Activated T-cell treated with anti-CD3 and anti-CD28 coated beads, Interleukin-2, amount 50 U/mL, for 72 hours (primary cell): ENCODE measurements at regions not wholly inside any gene's neighbourhood (a gene's known extent, or its start where the extent isn't known, plus 50 kb on each side); places are given as distances from the start of the nearest gene placed in this dataset.

Experiments used
- ATAC-seq, 2 donors: fragments of 150-1000 bp; cut with Tn5 transposase; replicated peaks in 1 of 2; 2 replicates each; pipeline ENCODE4 v1.10.0; 2021; ENCODE audit warnings: moderate library complexity in 2 of 2, mild to moderate bottlenecking in 1 of 2
- DNase-seq, 2 donors: peaks; one replicate each; pipeline ENCODE4 v3.0.0; 2021 to 2022; ENCODE audit warnings: mixed read lengths in 1 of 2
- H3K27ac Mint-ChIP-seq: one replicate; pipeline ENCODE4 v1.8.0; 2022; ENCODE audit warnings: mild to moderate bottlenecking, moderate library complexity, mixed read lengths
- H3K27me3 Mint-ChIP-seq: one replicate; pipeline ENCODE4 v1.8.0; 2022; ENCODE audit warnings: low read depth, mixed read lengths
- H3K36me3 Mint-ChIP-seq, 2 donors: one replicate each; pipeline ENCODE4 v1.8.0; 2022; ENCODE audit warnings: mixed read lengths in 2 of 2, mild to moderate bottlenecking in 1 of 2; ENCODE audit not compliant: insufficient read depth in 2 of 2
- H3K4me1 Mint-ChIP-seq: one replicate; pipeline ENCODE4 v1.8.0; 2022; ENCODE audit warnings: low read depth, mixed read lengths
- H3K4me3 Mint-ChIP-seq, 2 donors: one replicate each; pipeline ENCODE4 v1.8.0; 2022; ENCODE audit warnings: mild to moderate bottlenecking in 2 of 2, mixed read lengths in 2 of 2, moderate library complexity in 2 of 2
- H3K9me3 Mint-ChIP-seq, 2 donors: one replicate each; pipeline ENCODE4 v1.8.0; 2022; ENCODE audit warnings: mixed read lengths in 2 of 2

- DNase-seq, result no peak
- Mint-ChIP-seq H3K4me1 (peaks cover 11% of the 10 kb centered on the region), H3K9me3 (no peaks in the 10 kb centered on the region), H3K4me3 (no peak overlapping the region), H3K36me3 (no peaks in the 10 kb centered on the region), H3K27ac (no peak overlapping the region), H3K27me3 (peaks cover 62% of the 10 kb centered on the region)
- no peak for ATAC-seq
Measured at GRCh38 chr6:56841381-56841749, 113.5 kb upstream of the BEND6 start.

DNA sequence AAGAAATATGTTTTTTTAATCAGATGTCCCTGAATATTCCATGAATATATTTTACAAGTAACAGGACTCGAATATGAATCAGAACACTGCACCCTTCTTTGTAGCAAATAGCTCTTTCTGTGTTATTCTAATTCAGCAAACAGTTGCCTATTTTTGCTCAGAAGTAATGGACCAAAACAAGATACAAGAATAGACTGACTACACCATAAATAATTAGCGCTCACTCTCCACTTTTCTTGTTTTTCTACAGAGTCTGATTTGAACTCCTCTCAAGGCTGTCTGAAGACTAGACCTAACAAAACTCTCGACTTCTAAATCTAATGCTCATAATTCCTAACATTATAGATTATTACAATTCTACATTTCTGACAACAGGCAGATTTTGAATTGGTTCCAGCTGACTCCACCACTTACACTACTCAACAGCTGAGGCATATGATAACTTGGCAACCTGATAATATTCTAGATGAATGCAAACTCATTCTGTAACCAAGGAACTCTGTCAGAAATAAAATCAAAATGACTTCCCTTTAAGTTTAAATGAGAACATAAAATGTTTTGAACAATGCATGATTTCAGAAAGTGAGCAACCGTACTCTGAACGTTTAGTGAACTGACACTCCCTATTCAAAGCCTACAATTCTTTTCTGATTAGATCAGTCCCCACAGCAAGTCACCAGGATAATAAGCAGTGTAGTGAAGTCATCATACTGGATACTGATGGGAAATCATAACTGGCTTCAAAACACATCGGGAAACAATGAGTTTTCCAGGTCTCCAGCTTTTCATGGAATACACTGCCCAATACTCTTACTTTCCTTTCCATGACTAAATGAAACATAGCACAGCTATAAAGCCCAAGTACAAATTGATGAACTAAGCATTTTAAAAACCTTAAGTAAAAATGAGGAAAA lies 114.2 kb upstream of the BEND6 start:
- H3K36me3 Mint-ChIP-seq, result no peaks in the 10 kb centered on the region
- H3K4me3 Mint-ChIP-seq, result no peak overlapping the region
- peaks cover 56% of the 10 kb centered on the region for H3K27me3 Mint-ChIP-seq

DNA sequence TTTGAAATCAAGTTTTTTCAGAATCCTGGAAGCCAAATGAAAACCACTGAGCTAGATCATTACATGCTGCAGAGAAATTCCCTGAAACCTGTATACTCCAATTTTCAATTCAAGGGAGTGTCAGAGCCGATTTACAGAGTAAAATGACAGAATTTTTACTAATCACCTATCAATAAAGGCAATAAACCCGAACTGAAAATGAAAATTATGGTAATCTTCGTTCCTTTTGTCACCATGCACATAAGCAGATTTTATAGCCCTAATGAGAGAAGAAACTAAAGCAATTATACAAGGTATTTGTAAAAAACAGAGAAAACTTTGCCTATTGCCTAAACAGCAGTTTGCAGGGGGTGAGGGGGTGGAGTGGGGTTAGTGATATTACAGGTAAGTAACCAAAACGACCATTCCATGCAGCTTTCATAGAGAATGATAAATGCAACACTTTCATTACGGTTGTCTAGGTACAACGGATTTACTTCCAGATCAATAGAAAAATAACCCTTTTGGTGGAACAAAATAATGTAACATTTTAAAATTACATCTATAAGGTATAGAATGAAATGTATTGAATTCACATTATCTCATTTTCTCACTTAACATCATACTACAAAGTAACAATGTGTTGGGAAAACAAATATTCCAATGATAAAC lies 115.2 kb upstream of the BEND6 start:
- Mint-ChIP-seq H3K27me3 (peaks cover 54% of the 10 kb centered on the region), H3K4me1 (peaks cover 11% of the 10 kb centered on the region), H3K36me3 (no peaks in the 10 kb centered on the region), H3K4me3 (no peak overlapping the region), H3K27ac (no peak overlapping the region), H3K9me3 (no peaks in the 10 kb centered on the region)
- DNase-seq (no peak), ATAC-seq (no peak)

More for the DNA sequence above, 114.2 kb upstream of the BEND6 start:
- ATAC-seq, result no peak
- no peak overlapping the region for H3K27ac Mint-ChIP-seq
- no peaks in the 10 kb centered on the region for H3K9me3 Mint-ChIP-seq
- H3K4me1 Mint-ChIP-seq, result peaks cover 11% of the 10 kb centered on the region
- DNase-seq, result no peak

GRCh38 chr6:56838965-56839364 lies 115.9 kb upstream of the BEND6 start:
- Mint-ChIP-seq H3K27me3 (peaks cover 54% of the 10 kb centered on the region), H3K27ac (no peak overlapping the region), H3K36me3 (no peaks in the 10 kb centered on the region)

GRCh38 chr6:56838016-56838555 lies 116.8 kb upstream of the BEND6 start:
- Mint-ChIP-seq H3K27ac (no peak overlapping the region), H3K27me3 (peaks cover 53% of the 10 kb centered on the region)
- ATAC-seq, result no peak

More at GRCh38 chr6:56838965-56839364, 115.9 kb upstream of the BEND6 start:
- Mint-ChIP-seq H3K4me3 (no peak overlapping the region), H3K4me1 (peaks cover 6% of the 10 kb centered on the region), H3K9me3 (no peaks in the 10 kb centered on the region)
- no peak for ATAC-seq
- DNase-seq, result no peak

GRCh38 chr6:56837322-56837894 lies 117.5 kb upstream of the BEND6 start:
- DNase-seq (no peak), ATAC-seq (no peak)
- Mint-ChIP-seq H3K36me3 (no peaks in the 10 kb centered on the region), H3K4me3 (no peak overlapping the region), H3K27me3 (peaks cover 46% of the 10 kb centered on the region), H3K27ac (no peak overlapping the region), H3K9me3 (no peaks in the 10 kb centered on the region), H3K4me1 (no peaks in the 10 kb centered on the region)

More at GRCh38 chr6:56838016-56838555, 116.8 kb upstream of the BEND6 start:
- no peak overlapping the region for H3K4me3 Mint-ChIP-seq
- peaks cover 6% of the 10 kb centered on the region for H3K4me1 Mint-ChIP-seq
- no peak for DNase-seq
- H3K9me3 Mint-ChIP-seq, result no peaks in the 10 kb centered on the region
- no peaks in the 10 kb centered on the region for H3K36me3 Mint-ChIP-seq

GRCh38 chr6:56835612-56836011 lies 119.3 kb upstream of the BEND6 start:
- Mint-ChIP-seq H3K27me3 (peaks cover 30% of the 10 kb centered on the region), H3K4me1 (no peaks in the 10 kb centered on the region), H3K9me3 (no peaks in the 10 kb centered on the region), H3K27ac (no peak overlapping the region), H3K36me3 (no peaks in the 10 kb centered on the region), H3K4me3 (no peak overlapping the region)
- DNase-seq (no peak), ATAC-seq (no peak)

- ATAC-seq (no peak), DNase-seq (no peak)
- Mint-ChIP-seq H3K36me3 (no peaks in the 10 kb centered on the region), H3K9me3 (no peaks in the 10 kb centered on the region), H3K4me3 (no peak overlapping the region), H3K27ac (no peak overlapping the region), H3K4me1 (no peaks in the 10 kb centered on the region), H3K27me3 (peaks cover 19% of the 10 kb centered on the region)
Measured at GRCh38 chr6:56833873-56834272, 121.0 kb upstream of the BEND6 start.

DNA sequence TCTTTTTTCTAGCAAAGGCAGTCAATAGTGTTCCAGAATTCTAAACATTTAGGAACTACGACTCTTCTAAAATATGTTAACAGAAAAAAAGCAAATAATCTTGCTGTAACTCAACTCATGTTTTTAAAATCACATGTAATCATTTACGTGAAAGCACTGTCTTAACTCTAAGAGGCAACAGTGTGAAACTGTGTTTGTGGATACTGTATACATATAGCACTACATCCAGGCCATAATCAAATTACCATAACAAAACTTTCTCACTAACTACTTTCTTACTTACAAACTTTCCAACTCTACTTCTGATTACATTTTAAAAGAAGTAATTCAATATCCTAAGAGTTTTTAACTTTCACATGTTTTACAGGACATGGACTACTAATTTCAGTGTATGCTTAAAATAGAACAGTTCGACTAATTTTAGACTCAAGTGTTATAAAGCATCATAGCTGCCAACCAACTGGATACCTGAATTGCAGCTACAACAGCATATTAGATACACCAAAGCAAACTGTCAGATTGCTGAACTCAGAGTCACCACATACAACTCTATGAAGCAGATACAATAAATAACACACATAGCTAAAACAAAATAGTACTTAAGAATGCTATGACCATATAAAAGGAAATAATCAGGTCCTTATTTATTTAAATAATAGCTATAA lies 121.6 kb upstream of the BEND6 start:
- Mint-ChIP-seq H3K27me3 (peaks cover 13% of the 10 kb centered on the region), H3K4me3 (no peak overlapping the region), H3K4me1 (no peaks in the 10 kb centered on the region), H3K36me3 (no peaks in the 10 kb centered on the region), H3K27ac (no peak overlapping the region), H3K9me3 (no peaks in the 10 kb centered on the region)
- DNase-seq, result no peak
- ATAC-seq, result no peak

- H3K27me3 Mint-ChIP-seq, result peaks cover 3% of the 10 kb centered on the region
- DNase-seq (no peak), ATAC-seq (no peak)
- H3K4me1 Mint-ChIP-seq, result no peaks in the 10 kb centered on the region
- no peak overlapping the region for H3K27ac Mint-ChIP-seq
- H3K4me3 Mint-ChIP-seq, result no peak overlapping the region
- no peaks in the 10 kb centered on the region for H3K9me3 Mint-ChIP-seq
- H3K36me3 Mint-ChIP-seq, result no peaks in the 10 kb centered on the region
Measured at GRCh38 chr6:56832225-56832624, 122.7 kb upstream of the BEND6 start.

GRCh38 chr6:56831334-56831733 lies 123.6 kb upstream of the BEND6 start:
- no peaks in the 10 kb centered on the region for H3K4me1 Mint-ChIP-seq
- no peaks in the 10 kb centered on the region for H3K9me3 Mint-ChIP-seq
- H3K27ac Mint-ChIP-seq, result no peak overlapping the region
- no peaks in the 10 kb centered on the region for H3K36me3 Mint-ChIP-seq
- no peak overlapping the region for H3K4me3 Mint-ChIP-seq
- ATAC-seq, result no peak
- H3K27me3 Mint-ChIP-seq, result no peaks in the 10 kb centered on the region
- DNase-seq, result no peak

GRCh38 chr6:56827908-56828649 lies 126.8 kb upstream of the BEND6 start:
- H3K9me3 Mint-ChIP-seq, result no peaks in the 10 kb centered on the region
- H3K36me3 Mint-ChIP-seq, result no peaks in the 10 kb centered on the region
- no peaks in the 10 kb centered on the region for H3K27me3 Mint-ChIP-seq
- no peak overlapping the region for H3K27ac Mint-ChIP-seq
- ATAC-seq (no peak), DNase-seq (no peak)
- no peaks in the 10 kb centered on the region for H3K4me1 Mint-ChIP-seq
- no peak overlapping the region for H3K4me3 Mint-ChIP-seq
